ENCODE measurements at regions not wholly inside any gene's neighbourhood (a gene's known extent, or its start where the extent isn't known, plus 50 kb on each side); places are given as distances from the start of the nearest gene placed in this dataset.
"Not testable (repeated sequence)": the region's sequence is repeated elsewhere in the genome, so short reads cannot be mapped to it uniquely, and the experiment has no call there.

DNA sequence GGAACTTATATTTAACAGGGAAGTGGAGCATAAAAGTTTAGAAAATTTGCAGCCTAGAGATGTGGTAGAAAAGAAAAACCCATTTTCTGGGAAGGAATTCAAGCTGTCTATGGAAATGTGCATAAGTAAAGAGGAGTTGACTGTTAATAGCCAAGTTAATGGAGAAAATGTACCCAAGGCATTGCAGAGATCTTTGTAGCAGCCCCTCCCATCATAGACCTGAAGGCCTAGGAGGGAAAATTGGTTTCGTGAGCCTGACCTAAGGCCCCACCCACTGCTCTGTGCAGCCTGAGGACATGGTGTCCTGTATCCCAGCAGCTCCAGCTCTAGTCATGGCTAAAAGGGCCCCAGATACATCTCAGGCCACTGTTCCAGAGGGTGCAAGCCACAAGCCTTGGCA is 772.4 kb upstream of the RIOK2 start:
- DNase-seq: no peak

- no peak for DNase-seq
These were observed 784.2 kb upstream of the RIOK2 start for GRCh38 chr5:97967292-97967691.

DNA sequence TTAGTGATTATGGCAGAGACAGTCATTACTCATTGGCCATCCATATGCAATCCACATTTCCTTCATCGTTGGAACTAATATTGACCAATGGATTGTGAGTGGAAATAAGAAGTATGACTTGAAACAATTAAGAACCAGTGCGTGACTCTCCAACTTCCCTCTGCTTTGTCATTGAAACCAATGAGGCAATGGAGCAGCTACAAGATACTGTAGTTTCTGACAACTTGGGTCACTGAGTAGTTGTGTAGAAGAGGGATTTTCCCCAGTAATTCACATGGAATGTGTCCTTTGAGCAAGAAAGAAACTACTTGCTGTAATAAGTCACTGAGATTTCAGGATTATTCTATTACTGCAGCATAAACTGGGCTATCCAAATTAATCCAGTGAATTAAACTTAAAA is 785.3 kb upstream of the RIOK2 start:
- DNase-seq: no peak

DNA sequence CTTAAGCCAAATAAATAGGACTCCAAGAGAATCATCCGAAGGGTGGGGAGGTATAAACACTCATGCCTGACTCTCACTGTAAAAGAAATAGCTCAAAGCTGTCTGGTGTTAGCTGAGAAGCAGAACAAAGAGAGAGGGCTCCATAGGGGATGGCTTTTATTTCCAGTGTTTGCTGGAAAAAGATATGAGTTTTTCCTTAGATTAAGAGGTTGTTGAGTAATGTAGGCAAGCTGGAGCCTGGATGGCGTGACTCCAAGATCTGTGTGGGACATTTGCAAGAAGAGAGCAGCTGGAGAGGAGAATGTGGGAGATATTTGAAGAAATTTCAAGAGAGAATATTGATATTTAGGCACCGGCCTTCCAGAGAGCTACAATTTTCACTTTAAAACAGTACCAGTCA is 793.7 kb upstream of the RGMB start:
- DNase-seq: no peak

DNA sequence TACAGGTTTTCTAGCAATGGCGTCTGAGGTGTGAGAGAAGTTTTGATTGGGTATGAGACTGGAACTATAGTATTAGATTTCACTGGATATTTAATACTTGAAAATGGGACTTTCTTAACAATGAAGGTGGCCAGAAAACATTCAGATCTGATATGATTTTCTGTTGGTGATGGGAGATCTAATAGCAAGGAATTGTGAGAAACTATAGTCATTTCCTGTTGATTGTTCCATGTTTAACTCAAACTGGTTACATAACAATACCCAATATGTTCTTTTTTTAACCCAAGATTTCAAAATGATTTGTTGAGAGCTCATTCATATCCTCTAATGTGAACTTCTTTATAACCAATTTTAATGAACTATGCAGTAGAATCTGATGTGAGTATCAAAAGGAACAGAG is 793.2 kb upstream of the RGMB start:
- DNase-seq: no peak

DNA sequence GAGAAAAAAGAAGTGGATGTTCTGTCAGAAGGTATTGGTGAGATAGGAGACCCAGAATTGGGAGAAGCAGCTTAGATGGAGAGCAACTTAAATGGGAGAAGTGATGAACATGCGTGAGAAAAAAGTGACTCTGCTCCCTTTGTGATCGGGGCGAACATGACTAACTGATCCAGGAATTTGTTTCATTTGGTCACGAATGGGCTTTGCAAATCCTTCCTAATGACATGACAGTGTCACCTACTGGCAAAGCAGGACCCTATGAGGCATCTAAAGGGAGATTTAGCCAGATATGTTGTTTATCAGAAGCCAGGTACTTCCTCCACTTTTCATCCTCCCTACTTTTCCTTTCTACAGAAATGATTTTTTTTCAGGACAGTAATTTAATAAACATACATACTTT is 787.4 kb upstream of the RGMB start:
- DNase-seq: no peak

DNA sequence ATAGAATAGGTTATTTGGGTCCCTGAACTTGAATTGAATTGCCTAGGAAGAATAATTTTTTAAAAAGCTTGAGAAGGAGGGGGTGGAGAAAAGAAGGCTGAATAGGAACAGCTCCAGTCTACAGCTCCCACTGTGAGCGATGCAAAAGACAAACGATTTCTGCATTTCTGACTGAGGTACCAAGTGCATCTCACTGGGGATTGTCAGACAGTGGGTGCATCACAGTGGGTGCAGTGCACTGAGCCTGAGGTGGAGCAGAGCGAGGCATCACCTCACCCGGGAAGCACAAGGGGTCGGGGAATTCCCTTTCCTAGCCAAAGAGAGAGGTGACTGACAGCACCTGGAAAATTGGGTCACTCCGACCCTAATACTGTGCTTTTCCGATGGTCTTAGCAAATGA is 782.2 kb upstream of the RGMB start:
- DNase-seq: no peak

DNA sequence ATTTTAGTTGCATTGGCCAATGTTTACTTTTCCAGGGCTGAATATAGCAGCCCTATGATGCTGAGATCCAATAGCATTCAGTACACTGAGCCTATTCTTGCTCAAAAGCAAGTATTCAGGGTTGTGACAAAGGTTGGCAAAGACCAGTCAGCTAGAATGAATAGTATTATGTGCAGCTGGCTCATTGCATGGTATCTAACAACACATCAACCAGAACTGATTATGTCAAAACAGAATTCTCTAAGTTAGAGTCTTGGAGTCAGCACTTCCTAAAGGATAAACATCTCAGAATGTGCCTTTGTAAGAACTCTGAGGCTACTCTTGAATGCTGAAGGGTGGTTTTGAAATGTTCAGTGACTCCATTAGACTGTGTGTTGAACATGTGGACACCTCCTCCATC is 774.5 kb upstream of the RGMB start:
- no peak for DNase-seq

- DNase-seq: no peak
These were observed 769.0 kb upstream of the RGMB start for GRCh38 chr5:98004463-98004862.

DNA sequence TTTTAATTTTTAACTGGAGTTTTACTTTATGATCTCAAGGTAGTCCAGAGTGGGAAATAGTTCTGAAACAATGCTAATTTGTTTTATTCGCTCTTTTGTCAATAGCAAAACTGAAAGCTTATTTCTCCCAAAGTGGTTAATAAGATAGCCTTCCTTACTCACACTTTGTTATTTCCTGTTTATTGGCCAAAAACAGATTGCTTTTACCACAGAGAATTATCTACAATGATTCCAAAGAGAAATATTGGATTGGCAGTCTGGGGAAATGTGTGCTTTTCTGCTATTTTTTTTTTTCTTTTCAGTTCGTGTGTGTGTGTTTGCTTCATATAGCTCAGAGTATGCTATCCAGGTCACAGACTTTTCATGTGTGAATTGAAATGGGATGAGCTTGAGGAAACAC is 756.7 kb upstream of the RGMB start:
- no peak for DNase-seq

GRCh38 chr5:98030273-98030672 is 743.2 kb upstream of the RGMB start:
- not testable (repeated sequence) for DNase-seq

GRCh38 chr5:98031036-98031435 is 742.4 kb upstream of the RGMB start:
- not testable (repeated sequence) for DNase-seq

DNA sequence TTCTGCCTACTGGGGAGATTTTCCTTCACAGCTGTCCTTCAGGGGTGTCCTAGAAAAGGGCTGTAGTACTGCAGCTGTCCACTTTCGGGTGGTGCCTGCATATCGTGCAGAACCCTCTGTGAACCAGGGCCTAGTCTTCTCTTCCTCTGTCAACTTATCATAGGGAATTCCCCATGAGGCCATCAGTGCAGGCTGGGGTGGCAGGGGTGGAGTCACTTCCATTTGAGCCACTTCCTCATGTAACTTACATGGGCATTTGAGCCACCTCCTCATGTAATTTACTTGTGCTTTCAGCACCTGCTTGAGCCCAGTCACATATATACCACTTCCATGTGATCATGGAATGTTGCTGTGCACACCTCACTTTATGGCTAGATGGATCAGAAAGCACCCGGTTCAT is 742.0 kb upstream of the RGMB start:
- DNase-seq: no peak

DNA sequence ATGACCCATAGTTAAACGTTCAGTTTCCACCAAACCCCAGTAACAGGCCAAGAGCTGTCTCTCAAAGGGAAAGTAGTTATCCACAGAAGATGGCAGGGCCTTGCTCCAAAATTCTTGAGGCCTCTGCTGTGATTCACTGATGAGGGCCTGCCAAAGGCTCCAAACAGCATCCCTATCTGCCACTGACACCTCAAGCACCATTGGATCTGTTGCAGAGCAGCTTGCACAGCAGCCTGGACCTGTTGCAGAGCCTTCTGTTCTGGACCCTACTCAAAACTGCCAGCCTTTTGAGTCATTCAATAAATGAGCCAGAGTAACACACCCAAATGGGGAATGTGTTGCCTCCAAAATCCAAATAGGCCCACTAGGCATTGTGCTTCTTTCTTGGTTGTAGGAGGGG is 741.5 kb upstream of the RGMB start:
- no peak for DNase-seq

GRCh38 chr5:98041661-98042060 is 731.8 kb upstream of the RGMB start:
- DNase-seq: no peak

GRCh38 chr5:98042521-98042920 is 730.9 kb upstream of the RGMB start:
- DNase-seq: no peak

GRCh38 chr5:98042961-98043360 is 730.5 kb upstream of the RGMB start:
- no peak for DNase-seq

GRCh38 chr5:98050583-98050982 is 722.9 kb upstream of the RGMB start:
- DNase-seq: no peak

- DNase-seq: no peak
These were observed 720.3 kb upstream of the RGMB start for GRCh38 chr5:98053170-98053569.

DNA sequence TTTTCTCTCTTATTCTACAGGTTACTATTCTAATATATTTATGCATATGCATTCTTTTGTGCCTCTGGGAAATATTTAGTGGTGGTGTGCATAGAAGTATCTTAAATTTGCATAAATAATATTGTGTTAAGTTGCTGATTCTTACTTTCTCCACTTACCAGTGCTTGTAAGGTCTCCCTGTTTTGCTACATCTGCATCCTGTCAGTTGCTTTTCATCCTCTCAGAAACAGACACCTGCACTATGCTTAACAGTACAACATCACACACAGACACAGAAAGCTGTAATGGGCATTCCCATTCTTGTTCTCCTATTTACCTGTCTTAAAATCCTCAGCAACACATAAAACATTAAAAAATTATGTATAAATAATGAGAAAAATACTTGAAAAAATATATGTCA is 713.3 kb upstream of the RGMB start:
- no peak for DNase-seq

DNA sequence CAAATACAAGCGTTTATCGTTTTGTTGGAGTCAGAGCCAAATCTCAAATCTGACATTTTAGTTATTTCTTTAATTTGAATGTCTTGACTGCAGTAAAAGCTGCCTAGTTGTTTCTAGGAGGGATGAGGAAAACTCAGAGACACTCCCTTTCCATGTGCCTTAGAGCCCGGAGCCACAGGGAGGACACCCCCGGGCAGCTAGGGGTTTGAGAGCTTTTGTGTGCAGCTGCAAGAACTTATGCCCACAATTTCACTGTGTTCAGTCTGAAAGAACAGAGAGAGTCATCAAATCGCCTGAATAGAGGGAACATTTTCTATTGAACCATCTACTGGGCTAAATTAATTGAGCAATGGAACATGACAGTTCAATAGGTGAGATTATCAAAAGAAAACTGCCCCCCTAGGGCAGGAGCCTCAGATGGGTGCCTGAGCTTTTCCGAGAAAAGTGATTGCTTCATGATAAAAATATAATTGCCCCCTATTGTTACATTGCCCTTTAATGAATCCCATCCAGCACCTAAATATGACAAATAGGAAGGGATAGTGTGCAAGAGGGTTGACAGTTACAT is 709.3 kb upstream of the RGMB start:
- DNase-seq: no peak

DNA sequence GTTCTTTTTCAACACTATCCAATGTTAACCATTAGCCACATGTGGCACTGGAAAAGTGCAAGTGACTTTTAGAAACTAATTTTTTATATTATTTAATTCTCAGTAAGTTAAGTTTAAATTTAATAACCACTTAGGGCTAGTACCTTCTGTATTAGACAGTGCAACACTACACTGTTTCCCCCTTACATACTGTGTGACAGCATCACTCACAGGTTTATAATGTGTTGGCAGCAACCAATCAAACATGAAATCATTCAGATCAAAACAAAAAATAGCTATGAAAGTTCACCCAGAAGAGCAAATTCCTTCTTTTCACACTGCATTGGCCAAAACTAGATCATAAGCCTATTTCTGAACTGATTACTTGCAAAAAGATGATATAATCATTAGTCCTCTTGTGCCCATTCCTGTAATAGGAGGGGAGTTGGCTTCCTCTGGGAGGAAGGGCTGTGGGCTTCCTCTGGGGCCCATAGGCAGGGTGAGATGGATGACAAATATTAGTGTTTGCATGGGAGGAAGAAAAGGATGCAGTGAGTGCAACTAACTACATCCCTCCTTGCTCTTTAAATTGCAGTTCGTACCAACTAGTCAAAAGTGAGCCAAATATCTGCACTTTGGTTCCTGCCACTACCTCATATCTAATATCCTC is 708.1 kb upstream of the RGMB start:
- DNase-seq: no peak

GRCh38 chr5:98066910-98067309 is 706.6 kb upstream of the RGMB start:
- DNase-seq: no peak

DNA sequence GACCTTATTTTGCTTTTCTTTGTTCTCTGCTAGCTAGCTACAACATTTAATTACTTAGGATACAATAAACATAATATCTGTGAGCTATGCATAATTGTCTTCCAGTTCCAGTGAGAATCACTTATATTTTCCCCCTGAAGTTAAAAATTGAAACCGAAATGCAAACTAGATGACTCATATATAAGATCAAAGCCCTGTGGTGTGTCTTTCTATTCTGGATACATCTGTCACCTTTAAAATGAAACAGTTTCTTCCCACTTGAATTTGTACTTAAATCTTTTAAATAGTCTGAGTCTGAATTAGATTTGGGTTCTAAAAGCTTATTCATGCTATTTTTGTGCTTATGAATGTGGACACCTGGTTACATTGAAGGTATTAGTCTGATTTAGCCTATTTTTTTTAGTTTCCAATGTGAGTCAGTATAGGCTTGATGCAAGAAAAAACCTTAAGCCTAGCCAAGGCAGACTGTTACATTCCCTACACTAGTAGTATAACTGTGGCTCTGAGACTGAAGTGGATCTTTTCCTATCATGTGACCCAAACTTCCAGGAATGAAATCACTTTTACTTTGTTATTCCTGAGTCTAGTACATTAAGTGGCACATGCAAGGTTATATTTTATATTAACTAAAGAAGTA is 703.5 kb upstream of the RGMB start:
- no peak for DNase-seq

DNA sequence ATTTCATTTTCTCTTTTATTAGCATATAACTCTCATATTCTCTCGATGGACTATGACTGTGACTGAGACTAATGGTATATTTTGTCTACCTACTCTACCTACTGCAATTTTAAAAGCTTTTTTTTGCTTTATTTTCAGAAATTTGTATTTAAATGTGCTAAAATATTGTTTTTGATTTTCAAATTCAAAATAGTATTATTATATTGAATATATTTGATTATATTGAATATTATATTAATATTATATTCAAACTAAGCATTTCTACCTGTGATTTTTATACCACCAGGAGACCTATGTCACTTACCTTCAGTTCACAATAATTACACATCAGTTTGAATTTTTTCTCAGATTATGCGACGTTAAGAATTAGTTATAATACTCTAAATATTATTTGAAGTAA is 700.5 kb upstream of the RGMB start:
- no peak for DNase-seq
